GM12878 (cell line): ENCODE measurements at regions not wholly inside any gene's neighbourhood (a gene's known extent, or its start where the extent isn't known, plus 50 kb on each side); places are given as distances from the start of the nearest gene placed in this dataset.

Source experiments
- ETV6 ChIP-seq, 2 experiments: fragments of 450-650 bp in 1 of 2; IDR thresholded peaks in 1 of 2; conservative IDR thresholded peaks in 1 of 2; 2 replicates each; pipeline ENCODE4 v1.6.1; 2014; ENCODE audit warnings: antibody characterized with exemption in 1 of 2, borderline replicate concordance in 1 of 2, low read depth in 1 of 2, mild to moderate bottlenecking in 1 of 2, moderate library complexity in 1 of 2
- IRF4 ChIP-seq: IDR thresholded peaks from 2 replicates; pipeline ENCODE4 v1.6.1; 2011; ENCODE audit warnings: low read depth, low read length
- KLF5 ChIP-seq: fragments of 450-650 bp; IDR thresholded peaks from 2 replicates; pipeline ENCODE4 v1.6.1; 2014; ENCODE audit warnings: mild to moderate bottlenecking; ENCODE audit not compliant: partially characterized antibody
- MTA2 ChIP-seq: fragments of 450-650 bp; IDR thresholded peaks from 2 replicates; pipeline ENCODE4 v1.6.1; 2016; ENCODE audit warnings: low read depth, mild to moderate bottlenecking, moderate library complexity
- MYC ChIP-seq: IDR thresholded peaks from 2 replicates; pipeline ENCODE4 v1.6.1; 2011; ENCODE audit warnings: mild to moderate bottlenecking, low read length, moderate library complexity, inconsistent platforms; ENCODE audit not compliant: insufficient read depth, insufficient replicate concordance, insufficient read length, severe bottlenecking
- NFXL1 ChIP-seq: fragments of 450-650 bp; IDR thresholded peaks from 2 replicates; pipeline ENCODE4 v1.6.1; 2017; ENCODE audit warnings: antibody characterized with exemption, mild to moderate bottlenecking, borderline replicate concordance
- POU2F2 ChIP-seq: IDR thresholded peaks from 3 replicates; pipeline ENCODE4 v1.6.1; 2011; ENCODE audit warnings: low read depth, mild to moderate bottlenecking, low read length, borderline replicate concordance
- RUNX3 ChIP-seq: IDR thresholded peaks from 2 replicates; pipeline ENCODE4 v1.6.1; 2012; ENCODE audit warnings: low read length, inconsistent platforms
- TCF12 ChIP-seq: IDR thresholded peaks from 2 replicates; pipeline ENCODE4 v1.6.1; 2011; ENCODE audit warnings: low read depth, mild to moderate bottlenecking, low read length
- ZBED1 ChIP-seq: IDR thresholded peaks from 2 replicates; pipeline ENCODE4 v1.6.1; 2016; ENCODE audit warnings: borderline replicate concordance
- ZBTB11 ChIP-seq: fragments of 450-650 bp; formaldehyde crosslinking; IDR thresholded peaks from 2 replicates; pipeline ENCODE4 v1.5.0; 2022; ENCODE audit warnings: mild to moderate bottlenecking, missing genetic modification characterization
- ZNF384 ChIP-seq: IDR thresholded peaks from 2 replicates; pipeline ENCODE4 v1.6.1; 2012; ENCODE audit warnings: low read depth, mild to moderate bottlenecking, low read length, improper control_type of control experiment, borderline replicate concordance
- TF ChIP-seq, protein P1 (sequence below): fragments of 450-650 bp; formaldehyde crosslinking; IDR thresholded peaks from 2 replicates; pipeline ENCODE4 v1.4.0; 2022; ENCODE audit warnings: mild to moderate bottlenecking, moderate library complexity
- TF ChIP-seq, protein P2 (sequence below): fragments of 450-650 bp; formaldehyde crosslinking; IDR thresholded peaks from 2 replicates; pipeline ENCODE4 v1.4.0; 2020; ENCODE audit warnings: mild to moderate bottlenecking, moderate library complexity

- TF ChIP-seq, protein P1, sequence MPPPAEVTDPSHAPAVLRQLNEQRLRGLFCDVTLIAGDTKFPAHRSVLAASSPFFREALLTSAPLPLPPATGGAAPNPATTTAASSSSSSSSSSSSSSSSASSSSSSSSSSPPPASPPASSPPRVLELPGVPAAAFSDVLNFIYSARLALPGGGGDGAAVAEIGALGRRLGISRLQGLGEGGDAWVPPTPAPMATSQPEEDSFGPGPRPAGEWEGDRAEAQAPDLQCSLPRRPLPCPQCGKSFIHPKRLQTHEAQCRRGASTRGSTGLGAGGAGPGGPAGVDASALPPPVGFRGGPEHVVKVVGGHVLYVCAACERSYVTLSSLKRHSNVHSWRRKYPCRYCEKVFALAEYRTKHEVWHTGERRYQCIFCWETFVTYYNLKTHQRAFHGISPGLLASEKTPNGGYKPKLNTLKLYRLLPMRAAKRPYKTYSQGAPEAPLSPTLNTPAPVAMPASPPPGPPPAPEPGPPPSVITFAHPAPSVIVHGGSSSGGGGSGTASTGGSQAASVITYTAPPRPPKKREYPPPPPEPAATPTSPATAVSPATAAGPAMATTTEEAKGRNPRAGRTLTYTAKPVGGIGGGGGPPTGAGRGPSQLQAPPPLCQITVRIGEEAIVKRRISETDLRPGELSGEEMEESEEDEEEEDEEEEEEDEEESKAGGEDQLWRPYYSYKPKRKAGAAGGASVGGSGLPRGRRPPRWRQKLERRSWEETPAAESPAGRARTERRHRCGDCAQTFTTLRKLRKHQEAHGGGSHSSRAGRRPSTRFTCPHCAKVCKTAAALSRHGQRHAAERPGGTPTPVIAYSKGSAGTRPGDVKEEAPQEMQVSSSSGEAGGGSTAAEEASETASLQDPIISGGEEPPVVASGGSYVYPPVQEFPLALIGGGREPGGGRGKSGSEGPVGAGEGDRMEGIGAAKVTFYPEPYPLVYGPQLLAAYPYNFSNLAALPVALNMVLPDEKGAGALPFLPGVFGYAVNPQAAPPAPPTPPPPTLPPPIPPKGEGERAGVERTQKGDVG (CRISPR knock-in tag) = no peak
- TF ChIP-seq NFXL1 (no peak), IRF4 (no peak), ZNF384 (no peak), TCF12 (no peak), ETV6 (conservative IDR thresholded peaks at IDR 0.05 in 1 of 2, IDR thresholded peaks at IDR 0.05 in 1 of 2; ENCODE audit: borderline replicate concordance in 1 of 2, low read depth in 1 of 2) (no peak), ZBED1 (no peak), ZBTB11 (CRISPR knock-in tag) (no peak), MYC (no peak), POU2F2 (no peak), KLF5 (peak; percentile 42), RUNX3 (peak; percentile 25; the same call in 1 of the 2 replicates), MTA2 (no peak)
- TF ChIP-seq, protein P2, sequence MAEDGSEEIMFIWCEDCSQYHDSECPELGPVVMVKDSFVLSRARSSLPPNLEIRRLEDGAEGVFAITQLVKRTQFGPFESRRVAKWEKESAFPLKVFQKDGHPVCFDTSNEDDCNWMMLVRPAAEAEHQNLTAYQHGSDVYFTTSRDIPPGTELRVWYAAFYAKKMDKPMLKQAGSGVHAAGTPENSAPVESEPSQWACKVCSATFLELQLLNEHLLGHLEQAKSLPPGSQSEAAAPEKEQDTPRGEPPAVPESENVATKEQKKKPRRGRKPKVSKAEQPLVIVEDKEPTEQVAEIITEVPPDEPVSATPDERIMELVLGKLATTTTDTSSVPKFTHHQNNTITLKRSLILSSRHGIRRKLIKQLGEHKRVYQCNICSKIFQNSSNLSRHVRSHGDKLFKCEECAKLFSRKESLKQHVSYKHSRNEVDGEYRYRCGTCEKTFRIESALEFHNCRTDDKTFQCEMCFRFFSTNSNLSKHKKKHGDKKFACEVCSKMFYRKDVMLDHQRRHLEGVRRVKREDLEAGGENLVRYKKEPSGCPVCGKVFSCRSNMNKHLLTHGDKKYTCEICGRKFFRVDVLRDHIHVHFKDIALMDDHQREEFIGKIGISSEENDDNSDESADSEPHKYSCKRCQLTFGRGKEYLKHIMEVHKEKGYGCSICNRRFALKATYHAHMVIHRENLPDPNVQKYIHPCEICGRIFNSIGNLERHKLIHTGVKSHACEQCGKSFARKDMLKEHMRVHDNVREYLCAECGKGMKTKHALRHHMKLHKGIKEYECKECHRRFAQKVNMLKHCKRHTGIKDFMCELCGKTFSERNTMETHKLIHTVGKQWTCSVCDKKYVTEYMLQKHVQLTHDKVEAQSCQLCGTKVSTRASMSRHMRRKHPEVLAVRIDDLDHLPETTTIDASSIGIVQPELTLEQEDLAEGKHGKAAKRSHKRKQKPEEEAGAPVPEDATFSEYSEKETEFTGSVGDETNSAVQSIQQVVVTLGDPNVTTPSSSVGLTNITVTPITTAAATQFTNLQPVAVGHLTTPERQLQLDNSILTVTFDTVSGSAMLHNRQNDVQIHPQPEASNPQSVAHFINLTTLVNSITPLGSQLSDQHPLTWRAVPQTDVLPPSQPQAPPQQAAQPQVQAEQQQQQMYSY (CRISPR knock-in tag) = no peak
Observed at GRCh38 chr2:8076448-8077342, 605.2 kb upstream of the ID2 start (continued).
